Brain microvascular endothelial cell (primary cell): ENCODE measurements at regions not wholly inside any gene's neighbourhood (a gene's known extent, or its start where the extent isn't known, plus 50 kb on each side); places are given as distances from the start of the nearest gene placed in this dataset.

Experiments used
- DNase-seq: peaks from one replicate; pipeline ENCODE4 v3.0.0-alpha.2; 2020
- H3K27ac ChIP-seq: fragments of 250-450 bp; sonication (Bioruptor Pico); 2 replicates; pipeline ENCODE4 v1.5.1; 2020; ENCODE audit warnings: mild to moderate bottlenecking, moderate library complexity
- H3K27me3 ChIP-seq: fragments of 250-450 bp; sonication (Bioruptor Pico); replicated peaks from 2 replicates; pipeline ENCODE4 v1.5.1; 2020; ENCODE audit warnings: mild to moderate bottlenecking
- H3K36me3 ChIP-seq: fragments of 250-450 bp; sonication (Bioruptor Pico); replicated peaks from 2 replicates; pipeline ENCODE4 v1.5.1; 2020; ENCODE audit warnings: mild to moderate bottlenecking
- H3K4me3 ChIP-seq: 2 replicates; pipeline ENCODE4 v1.5.1; 2011; ENCODE audit warnings: low read depth, mild to moderate bottlenecking, control low read depth, low read length, moderate library complexity
- CTCF ChIP-seq: IDR thresholded peaks from 2 replicates; pipeline ENCODE4 v1.5.1; 2011; ENCODE audit warnings: low read depth, mild to moderate bottlenecking, moderate library complexity, low read length, control low read depth, inconsistent platforms; ENCODE audit errors: missing control alignments
- in situ Hi-C: cut with HindIII; loops from 2 replicates; pipeline ENCODE4 v1.10.0; 2017; ENCODE audit warnings: low sequenced_read_pairs, low pct_ligation_motif_present

DNA sequence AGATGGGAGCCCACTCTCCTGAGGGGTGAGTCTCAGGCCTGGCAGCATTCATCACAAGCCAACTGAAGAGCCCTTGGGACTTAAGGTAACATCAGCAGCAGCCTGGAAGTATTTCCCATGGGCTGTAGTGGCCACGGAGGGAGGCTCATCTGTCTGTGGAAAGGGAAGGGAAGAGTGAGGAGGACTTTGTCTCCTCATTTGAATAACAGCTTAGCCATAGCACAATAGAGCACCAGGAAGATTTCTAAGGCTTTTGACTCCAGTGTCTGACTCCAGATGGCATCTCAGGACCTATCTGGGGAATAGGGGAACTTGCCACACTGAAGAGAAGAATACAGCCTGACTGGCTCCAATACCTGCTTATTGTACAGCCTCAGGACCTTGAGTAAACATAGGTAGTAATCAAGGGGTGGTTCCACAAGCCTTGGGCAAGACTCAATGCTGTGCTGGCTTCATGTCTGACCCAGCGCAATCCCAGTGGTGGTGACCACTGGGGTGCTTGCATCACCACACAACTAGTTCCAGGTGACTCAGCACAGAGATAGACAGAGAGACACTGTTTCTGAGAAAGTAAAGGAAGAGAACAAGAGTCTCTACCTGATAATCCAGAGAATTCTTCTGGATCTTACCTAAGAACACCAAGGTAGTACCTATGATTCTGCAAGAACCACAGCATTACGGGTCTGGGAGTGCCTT, 510.5 kb upstream of the CCDC179 start:
- no peaks in the 10 kb centered on the region for H3K27me3 ChIP-seq
- no peak overlapping the region for H3K27ac ChIP-seq
- H3K4me3 ChIP-seq = no peak overlapping the region
- in situ Hi-C loops = no loop called here
- DNase-seq = no peak
- no peaks in the 10 kb centered on the region for H3K36me3 ChIP-seq
- TF ChIP-seq CTCF = no peak

GRCh38 chr11:23377909-23378308, 517.6 kb upstream of the CCDC179 start:
- Histone ChIP-seq H3K27me3 (no peaks in the 10 kb centered on the region), H3K4me3 (no peak overlapping the region), H3K27ac (no peak overlapping the region), H3K36me3 (no peaks in the 10 kb centered on the region)
- DNase-seq = no peak
- in situ Hi-C loops = no loop called here
- no peak for TF ChIP-seq CTCF

DNA sequence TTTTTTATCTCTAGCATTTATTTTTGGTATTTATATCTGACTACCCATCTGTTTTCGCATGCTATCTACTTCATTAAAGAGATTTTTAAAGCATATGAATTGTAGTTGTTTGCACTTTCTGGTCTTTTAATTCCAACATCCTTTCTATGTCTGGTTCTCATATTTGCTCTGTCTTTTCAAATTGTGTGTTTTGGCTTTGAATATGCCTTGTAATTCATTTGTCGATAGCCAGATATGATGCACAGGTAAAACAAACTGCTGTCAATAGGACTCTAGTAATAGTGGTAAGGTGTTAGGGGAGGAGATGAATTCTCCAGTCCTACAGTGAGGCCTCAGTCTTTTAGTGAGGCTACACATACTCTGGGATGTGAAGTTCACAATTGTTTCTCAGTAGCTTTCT, 530.8 kb upstream of the CCDC179 start:
- TF ChIP-seq CTCF = no peak
- in situ Hi-C loops = no loop called here
- no peak overlapping the region for H3K4me3 ChIP-seq

GRCh38 chr11:23398052-23398451, 537.8 kb upstream of the CCDC179 start:
- Histone ChIP-seq H3K36me3 (no peaks in the 10 kb centered on the region), H3K27me3 (no peaks in the 10 kb centered on the region), H3K4me3 (no peak overlapping the region), H3K27ac (no peak overlapping the region)
- DNase-seq = no peak
- TF ChIP-seq CTCF = no peak
- in situ Hi-C loops = no loop called here

More for the DNA sequence above, 530.8 kb upstream of the CCDC179 start:
- H3K36me3 ChIP-seq = no peaks in the 10 kb centered on the region
- no peak for DNase-seq
- no peak overlapping the region for H3K27ac ChIP-seq
- H3K27me3 ChIP-seq = no peaks in the 10 kb centered on the region

DNA sequence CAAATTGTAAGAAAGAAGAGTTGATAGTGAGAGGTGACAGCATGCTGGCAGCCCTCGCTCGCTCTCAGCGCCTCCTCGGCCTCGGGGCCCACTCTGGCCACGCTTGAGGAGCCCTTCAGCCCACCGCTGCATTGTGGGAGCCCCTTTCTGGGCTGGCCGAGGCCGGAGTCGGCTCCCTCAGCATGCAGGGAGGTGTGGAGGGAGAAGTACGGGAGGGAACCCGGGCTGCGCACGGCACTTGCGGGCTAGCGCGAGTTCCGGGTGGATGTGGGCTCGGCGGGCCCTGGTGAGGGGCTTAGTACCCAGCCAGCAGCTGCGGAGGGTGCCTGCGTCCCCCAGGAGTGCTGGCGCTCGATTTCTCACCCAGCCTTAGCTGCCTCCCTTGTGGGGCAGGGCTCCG, 539.7 kb upstream of the CCDC179 start:
- no peaks in the 10 kb centered on the region for H3K36me3 ChIP-seq
- no peak overlapping the region for H3K27ac ChIP-seq
- no peak overlapping the region for H3K4me3 ChIP-seq
- in situ Hi-C loops = no loop called here
- no peak for TF ChIP-seq CTCF
- no peak for DNase-seq
- no peaks in the 10 kb centered on the region for H3K27me3 ChIP-seq
